MM.1S (cell line): ENCODE measurements at regions not wholly inside any gene's neighbourhood (a gene's known extent, or its start where the extent isn't known, plus 50 kb on each side); places are given as distances from the start of the nearest gene placed in this dataset.

Experiments
- EZH2 ChIP-seq: fragments of 300-600 bp; sonication (generic); optimal IDR thresholded peaks from 2 replicates; pipeline ENCODE3; 2017; ENCODE audit warnings: low read depth, mild to moderate bottlenecking, antibody characterized with exemption, low read length, mixed read lengths
- TF ChIP-seq, protein P1 (sequence below): fragments of 300-600 bp; sonication (generic); IDR thresholded peaks from 2 replicates; pipeline ENCODE4 v1.5.1; 2016; ENCODE audit warnings: antibody characterized with exemption, low read length, mixed read lengths

DNA sequence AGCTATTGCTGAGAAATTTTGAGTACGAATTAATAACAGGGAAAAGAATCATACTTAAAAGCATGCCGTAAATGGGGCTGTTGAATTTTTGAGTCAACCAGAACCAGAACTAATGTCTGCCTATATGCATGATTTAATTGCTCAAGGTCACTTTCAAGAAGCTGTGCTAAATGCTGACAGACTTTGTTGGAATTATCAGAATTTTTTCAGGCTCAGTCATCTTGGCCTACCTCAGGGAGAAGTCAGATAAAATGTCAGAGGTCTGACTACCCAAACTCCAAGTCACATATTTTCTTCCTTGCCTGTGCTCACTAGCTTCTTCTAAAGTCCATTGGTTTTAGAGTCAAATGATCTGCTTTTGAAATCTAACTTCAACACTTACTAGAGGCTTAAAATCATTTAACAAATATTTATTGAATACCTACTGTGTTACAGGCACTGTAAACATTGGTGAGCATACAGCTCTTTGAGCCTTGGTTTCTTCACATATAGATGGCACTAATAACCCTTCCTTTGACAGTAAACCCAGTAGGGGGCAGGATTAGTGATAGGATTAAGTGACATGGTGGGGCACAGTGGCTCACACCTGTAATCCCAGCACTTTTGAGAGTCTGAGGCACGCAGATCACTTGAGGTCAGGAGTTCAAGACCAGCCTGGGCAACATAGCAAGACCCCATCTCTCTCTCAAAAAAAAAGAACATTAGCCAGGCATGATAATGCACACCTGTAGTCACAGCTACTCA, 121.2 kb upstream of the SLC44A3 start:
- TF ChIP-seq, protein P1, sequence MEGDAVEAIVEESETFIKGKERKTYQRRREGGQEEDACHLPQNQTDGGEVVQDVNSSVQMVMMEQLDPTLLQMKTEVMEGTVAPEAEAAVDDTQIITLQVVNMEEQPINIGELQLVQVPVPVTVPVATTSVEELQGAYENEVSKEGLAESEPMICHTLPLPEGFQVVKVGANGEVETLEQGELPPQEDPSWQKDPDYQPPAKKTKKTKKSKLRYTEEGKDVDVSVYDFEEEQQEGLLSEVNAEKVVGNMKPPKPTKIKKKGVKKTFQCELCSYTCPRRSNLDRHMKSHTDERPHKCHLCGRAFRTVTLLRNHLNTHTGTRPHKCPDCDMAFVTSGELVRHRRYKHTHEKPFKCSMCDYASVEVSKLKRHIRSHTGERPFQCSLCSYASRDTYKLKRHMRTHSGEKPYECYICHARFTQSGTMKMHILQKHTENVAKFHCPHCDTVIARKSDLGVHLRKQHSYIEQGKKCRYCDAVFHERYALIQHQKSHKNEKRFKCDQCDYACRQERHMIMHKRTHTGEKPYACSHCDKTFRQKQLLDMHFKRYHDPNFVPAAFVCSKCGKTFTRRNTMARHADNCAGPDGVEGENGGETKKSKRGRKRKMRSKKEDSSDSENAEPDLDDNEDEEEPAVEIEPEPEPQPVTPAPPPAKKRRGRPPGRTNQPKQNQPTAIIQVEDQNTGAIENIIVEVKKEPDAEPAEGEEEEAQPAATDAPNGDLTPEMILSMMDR = no peak
- TF ChIP-seq EZH2 = no peak
